CD14-positive monocyte (primary cell): ENCODE measurements at regions not wholly inside any gene's neighbourhood (a gene's known extent, or its start where the extent isn't known, plus 50 kb on each side); places are given as distances from the start of the nearest gene placed in this dataset.

ENCODE experiments used
- DNase-seq, 3 donors: peaks; one replicate each; pipeline ENCODE4 v3.0.0-alpha.2; 2011 to 2022
- H2AFZ ChIP-seq: 2 replicates; pipeline ENCODE4 v1.6.0; 2012; ENCODE audit warnings: mild to moderate bottlenecking, low read depth, low read length, inconsistent platforms; ENCODE audit not compliant: insufficient read depth, poor library complexity, severe bottlenecking
- H3K27ac ChIP-seq, 2 donors: 1 replicate in 1 of 2; 2 replicates in 1 of 2; pipeline ENCODE4 v1.5.1; 2012 to 2013; ENCODE audit warnings: low read length in 2 of 2, control low read depth in 1 of 2, inconsistent platforms in 1 of 2, low read depth in 1 of 2, mild to moderate bottlenecking in 1 of 2
- H3K27me3 ChIP-seq, 2 donors: one replicate each; pipeline versions ENCODE4 v1.6.0 to v1.6.1; 2011 to 2013; ENCODE audit warnings: low read length in 2 of 2; ENCODE audit not compliant: control insufficient read depth in 2 of 2, insufficient read depth in 2 of 2
- H3K36me3 ChIP-seq, 2 donors: replicated peaks in 1 of 2; 1 replicate in 1 of 2; 2 replicates in 1 of 2; pipeline versions ENCODE4 v1.5.1 to v1.6.1; 2012 to 2013; ENCODE audit warnings: low read length in 2 of 2, control low read depth in 1 of 2, inconsistent platforms in 1 of 2, mild to moderate bottlenecking in 1 of 2; ENCODE audit not compliant: insufficient read depth in 2 of 2, control insufficient read depth in 1 of 2
- H3K4me1 ChIP-seq, 2 donors: 1 replicate in 1 of 2; 2 replicates in 1 of 2; pipeline versions ENCODE4 v1.5.1 to v1.6.1; 2012 to 2013; ENCODE audit warnings: low read length in 2 of 2, control low read depth in 1 of 2, inconsistent platforms in 1 of 2, mild to moderate bottlenecking in 1 of 2, moderate library complexity in 1 of 2; ENCODE audit not compliant: insufficient read depth in 2 of 2, control insufficient read depth in 1 of 2
- H3K4me2 ChIP-seq: replicated peaks from 2 replicates; pipeline ENCODE3; 2012; ENCODE audit warnings: low read length, moderate library complexity, mild to moderate bottlenecking; ENCODE audit not compliant: poor library complexity, severe bottlenecking; ENCODE audit errors: extremely low read depth
- H3K4me3 ChIP-seq, 3 experiments: fragments of 200-600 bp in 1 of 3; sonication (generic) in 1 of 3; replicated peaks in 1 of 3; 1 replicate in 2 of 3; 2 replicates in 1 of 3; pipeline ENCODE4 v1.5.1; 2011 to 2013; ENCODE audit warnings: low read length in 3 of 3, mild to moderate bottlenecking in 3 of 3, control low read depth in 2 of 3, low read depth in 2 of 3, inconsistent platforms in 1 of 3, moderate library complexity in 1 of 3
- H3K79me2 ChIP-seq: 2 replicates; pipeline ENCODE4 v1.6.0; 2012; ENCODE audit warnings: mild to moderate bottlenecking, control low read depth, inconsistent platforms, low read length, moderate library complexity; ENCODE audit not compliant: insufficient read depth
- H3K9ac ChIP-seq: 2 replicates; pipeline ENCODE4 v1.6.0; 2017; ENCODE audit warnings: low read length, mild to moderate bottlenecking; ENCODE audit not compliant: insufficient read depth, poor library complexity, severe bottlenecking
- H3K9me3 ChIP-seq, 2 donors: replicated peaks in 1 of 2; 1 replicate in 1 of 2; 2 replicates in 1 of 2; pipeline versions ENCODE4 v1.5.1 to v1.6.1; 2012 to 2013; ENCODE audit warnings: low read length in 2 of 2, control low read depth in 1 of 2; ENCODE audit not compliant: control insufficient read depth in 1 of 2, insufficient read depth in 1 of 2
- H4K20me1 ChIP-seq: 2 replicates; pipeline ENCODE4 v1.6.0; 2012; ENCODE audit warnings: mild to moderate bottlenecking, low read length, control low read depth, moderate library complexity; ENCODE audit not compliant: insufficient read depth
- H3K27ac Mint-ChIP-seq, 7 donors: one replicate each; pipeline ENCODE4 v1.8.0; 2020; ENCODE audit warnings: mild to moderate bottlenecking in 7 of 7, mixed read lengths in 7 of 7, moderate library complexity in 6 of 7, inconsistent platforms in 2 of 7
- H3K27me3 Mint-ChIP-seq, 3 donors: one replicate each; pipeline ENCODE4 v1.8.0; 2021 to 2022; ENCODE audit warnings: low read depth in 3 of 3, mild to moderate bottlenecking in 3 of 3, mixed read lengths in 3 of 3, moderate library complexity in 3 of 3, inconsistent platforms in 1 of 3
- H3K36me3 Mint-ChIP-seq, 2 donors: one replicate each; pipeline ENCODE4 v1.8.0; 2020; ENCODE audit warnings: mixed read lengths in 2 of 2, inconsistent platforms in 1 of 2, mild to moderate bottlenecking in 1 of 2
- H3K4me1 Mint-ChIP-seq: one replicate; pipeline ENCODE4 v1.8.0; 2020; ENCODE audit warnings: mild to moderate bottlenecking, mixed read lengths
- H3K4me3 Mint-ChIP-seq, 2 donors: one replicate each; pipeline ENCODE4 v1.8.0; 2020; ENCODE audit warnings: mild to moderate bottlenecking in 2 of 2, mixed read lengths in 2 of 2, moderate library complexity in 1 of 2
- H3K9me3 Mint-ChIP-seq, 7 donors: one replicate each; pipeline ENCODE4 v1.8.0; 2020 to 2022; ENCODE audit warnings: mixed read lengths in 7 of 7, mild to moderate bottlenecking in 6 of 7, moderate library complexity in 6 of 7, inconsistent platforms in 2 of 7
- WGBS: methylation state at CpG from one replicate; pipeline ENCODE4 v1.1.5; 2013; ENCODE audit warnings: missing lambda C conversion rate; ENCODE audit not compliant: insufficient coverage; 5-methylcytosine and 5-hydroxymethylcytosine counted together
- intact Hi-C, 2 donors: fragments of 100-400 bp; cut with micrococcal nuclease; formaldehyde crosslinking; loops; one replicate each; pipeline versions ENCODE4 v1.15.0 to v1.15.1; 2023
- TF ChIP-seq, protein P1 (sequence below): fragments of 200-600 bp; IDR thresholded peaks from one replicate; pipeline ENCODE4 v1.8.0; 2022; ENCODE audit warnings: antibody characterized with exemption, mild to moderate bottlenecking

DNA sequence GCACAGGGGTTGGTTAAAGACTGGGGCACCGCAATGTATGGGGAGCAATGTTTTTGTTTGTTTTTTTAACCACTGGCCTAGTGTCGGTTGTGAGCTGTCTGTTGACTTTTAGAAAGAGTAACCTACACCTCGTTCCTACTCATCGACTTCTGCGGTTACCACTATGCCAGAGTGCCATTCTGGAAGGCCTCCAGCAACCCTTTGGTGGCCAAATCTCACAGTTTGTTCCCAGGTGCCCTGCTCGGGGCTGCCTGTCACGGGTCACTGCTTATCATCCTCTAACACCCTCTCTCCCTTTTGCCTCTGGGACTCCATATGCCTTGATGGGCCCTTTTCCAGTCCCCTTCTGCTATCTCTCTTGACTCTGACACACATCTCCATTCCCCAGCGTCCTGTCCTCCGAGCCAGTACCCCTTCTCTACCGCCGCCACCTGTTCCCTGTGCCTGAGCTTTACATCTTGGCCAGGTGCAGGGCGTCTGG, 290.4 kb upstream of the C2CD4B start:
- Histone ChIP-seq H2AFZ (no peak overlapping the region), H3K4me1 (no peaks in the 10 kb centered on the region), H4K20me1 (no peaks in the 10 kb centered on the region), H3K4me3 (no peak overlapping the region), H3K79me2 (no peaks in the 10 kb centered on the region), H3K9ac (no peak overlapping the region), H3K27me3 (no peaks in the 10 kb centered on the region), H3K9me3 (no peaks in the 10 kb centered on the region), H3K27ac (no peak overlapping the region), H3K4me2 (no peak overlapping the region), H3K36me3 (no peaks in the 10 kb centered on the region)
- 95% methylated on average over 11 of the region's 12 CpGs for WGBS
- intact Hi-C loops: no loop called here
- H3K4me3 Mint-ChIP-seq: no peak overlapping the region
- peaks cover 0 to 3% (median 0%) of the 10 kb centered on the region in 3 donors for H3K27me3 Mint-ChIP-seq
- TF ChIP-seq, protein P1, sequence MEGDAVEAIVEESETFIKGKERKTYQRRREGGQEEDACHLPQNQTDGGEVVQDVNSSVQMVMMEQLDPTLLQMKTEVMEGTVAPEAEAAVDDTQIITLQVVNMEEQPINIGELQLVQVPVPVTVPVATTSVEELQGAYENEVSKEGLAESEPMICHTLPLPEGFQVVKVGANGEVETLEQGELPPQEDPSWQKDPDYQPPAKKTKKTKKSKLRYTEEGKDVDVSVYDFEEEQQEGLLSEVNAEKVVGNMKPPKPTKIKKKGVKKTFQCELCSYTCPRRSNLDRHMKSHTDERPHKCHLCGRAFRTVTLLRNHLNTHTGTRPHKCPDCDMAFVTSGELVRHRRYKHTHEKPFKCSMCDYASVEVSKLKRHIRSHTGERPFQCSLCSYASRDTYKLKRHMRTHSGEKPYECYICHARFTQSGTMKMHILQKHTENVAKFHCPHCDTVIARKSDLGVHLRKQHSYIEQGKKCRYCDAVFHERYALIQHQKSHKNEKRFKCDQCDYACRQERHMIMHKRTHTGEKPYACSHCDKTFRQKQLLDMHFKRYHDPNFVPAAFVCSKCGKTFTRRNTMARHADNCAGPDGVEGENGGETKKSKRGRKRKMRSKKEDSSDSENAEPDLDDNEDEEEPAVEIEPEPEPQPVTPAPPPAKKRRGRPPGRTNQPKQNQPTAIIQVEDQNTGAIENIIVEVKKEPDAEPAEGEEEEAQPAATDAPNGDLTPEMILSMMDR: no peak
- no peaks in the 10 kb centered on the region for H3K4me1 Mint-ChIP-seq
- H3K27ac Mint-ChIP-seq: no peak overlapping the region
- DNase-seq: no peak
- H3K36me3 Mint-ChIP-seq: no peaks in the 10 kb centered on the region
- no peaks in the 10 kb centered on the region for H3K9me3 Mint-ChIP-seq

DNA sequence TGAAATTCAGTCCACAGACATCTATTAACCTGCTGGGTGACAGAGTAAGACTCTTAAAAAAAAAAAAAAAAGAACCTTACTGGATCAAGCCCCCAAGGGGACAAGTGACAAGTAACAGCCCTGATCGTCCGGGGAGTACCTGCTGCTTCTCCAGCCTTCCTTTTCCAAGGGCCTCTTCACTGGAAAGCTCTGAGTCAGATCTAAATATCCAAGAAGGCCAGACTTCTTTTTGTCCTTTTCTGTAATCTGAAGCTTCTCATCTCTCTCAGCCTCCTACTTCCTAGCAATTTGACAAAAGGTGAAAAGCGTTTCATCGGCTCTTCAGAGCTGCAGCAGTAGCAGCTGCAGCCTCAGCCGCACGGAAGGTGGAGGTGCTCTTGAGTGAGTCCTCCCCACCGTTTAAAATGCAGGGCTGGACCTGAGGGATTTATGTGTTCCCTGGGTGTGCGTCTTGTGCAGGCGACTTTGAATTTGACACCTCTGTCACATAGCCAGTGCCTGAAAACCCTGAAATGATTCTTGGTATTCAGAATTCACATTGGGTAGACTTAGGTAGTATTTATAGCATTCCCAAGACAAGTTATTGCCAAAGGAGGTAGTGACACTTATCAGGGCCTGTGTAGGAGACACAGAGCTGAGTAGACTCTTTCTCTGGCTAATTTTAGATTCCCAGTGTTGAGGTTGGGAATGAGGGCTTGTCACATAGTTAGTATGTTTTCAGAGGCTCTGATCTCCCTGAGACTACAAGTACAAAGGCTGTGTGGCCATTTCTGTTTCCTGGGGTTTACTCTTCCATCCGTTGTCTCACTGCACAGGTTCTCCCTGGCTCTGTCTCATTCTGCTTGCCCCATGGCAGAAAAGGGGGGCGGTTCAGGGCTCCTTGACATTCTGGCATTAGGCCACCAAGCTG, 291.2 kb upstream of the C2CD4B start:
- no peaks in the 10 kb centered on the region for H3K9me3 ChIP-seq
- H3K9ac ChIP-seq: no peak overlapping the region
- H3K36me3 ChIP-seq: no peaks in the 10 kb centered on the region
- H3K4me1 ChIP-seq: no peaks in the 10 kb centered on the region
- DNase-seq: no peak
- no peak overlapping the region for H3K4me2 ChIP-seq
- H3K9me3 Mint-ChIP-seq: no peaks in the 10 kb centered on the region
- no peak overlapping the region for H3K27ac Mint-ChIP-seq
- H3K27ac ChIP-seq: no peak overlapping the region
- no peak overlapping the region for H2AFZ ChIP-seq
- H3K4me3 Mint-ChIP-seq: no peak overlapping the region
- H3K36me3 Mint-ChIP-seq: no peaks in the 10 kb centered on the region
- peaks cover 0 to 3% (median 0%) of the 10 kb centered on the region in 3 donors for H3K27me3 Mint-ChIP-seq
- no peaks in the 10 kb centered on the region for H3K27me3 ChIP-seq
- WGBS: 98% methylated on average over 6 of the region's 11 CpGs
- TF ChIP-seq, protein P1: no peak
- no peaks in the 10 kb centered on the region for H4K20me1 ChIP-seq
- intact Hi-C loops: no loop called here
- H3K4me1 Mint-ChIP-seq: no peaks in the 10 kb centered on the region
- no peaks in the 10 kb centered on the region for H3K79me2 ChIP-seq
- no peak overlapping the region for H3K4me3 ChIP-seq
